Left renal pelvis (tissue), 4 donors: ENCODE measurements at regions not wholly inside any gene's neighbourhood (a gene's known extent, or its start where the extent isn't known, plus 50 kb on each side); places are given as distances from the start of the nearest gene placed in this dataset.

ENCODE experiments used
- DNase-seq, 4 donors: peaks; one replicate each; pipeline ENCODE4 v3.0.0-alpha.2; 2013; ENCODE audit warnings: low read depth in 4 of 4, low spot score in 3 of 4

- DNase-seq, result no peak
Measured at GRCh38 chr6:167672738-167673137, 154.0 kb upstream of the AFDN start.

GRCh38 chr6:167673946-167674345 is 152.8 kb upstream of the AFDN start:
- no peak for DNase-seq

- DNase-seq, result no peak
Measured at GRCh38 chr6:167674486-167674885, 152.2 kb upstream of the AFDN start.

- peak in 1 of 4 donors; percentile 73 for DNase-seq
Measured at GRCh38 chr6:167676000-167676665, 150.6 kb upstream of the AFDN start.

GRCh38 chr6:167676666-167677421 is 149.9 kb upstream of the AFDN start:
- no peak for DNase-seq

- DNase-seq, result no peak
Measured at GRCh38 chr6:167677422-167677789, 149.3 kb upstream of the AFDN start.

GRCh38 chr6:167678102-167679101 is 148.3 kb upstream of the AFDN start:
- DNase-seq, result no peak

GRCh38 chr6:167679122-167679736 is 147.5 kb upstream of the AFDN start:
- DNase-seq, result no peak

- no peak for DNase-seq
Measured at GRCh38 chr6:167679790-167680604, 146.7 kb upstream of the AFDN start.

GRCh38 chr6:167680605-167681149 is 146.0 kb upstream of the AFDN start:
- no peak for DNase-seq

GRCh38 chr6:167682125-167682524 is 144.6 kb upstream of the AFDN start:
- no peak for DNase-seq

GRCh38 chr6:167682546-167683027 is 144.1 kb upstream of the AFDN start:
- DNase-seq, result no peak

GRCh38 chr6:167683028-167683862 is 143.5 kb upstream of the AFDN start:
- DNase-seq, result no peak

GRCh38 chr6:167684276-167685104 is 142.2 kb upstream of the AFDN start:
- no peak for DNase-seq

GRCh38 chr6:167685654-167686053 is 141.1 kb upstream of the AFDN start:
- DNase-seq, result no peak

- no peak for DNase-seq
Measured at GRCh38 chr6:167686204-167686893, 140.4 kb upstream of the AFDN start.

- DNase-seq, result no peak
Measured at GRCh38 chr6:167687116-167687725, 139.5 kb upstream of the AFDN start.
